ENCODE measurements at regions not wholly inside any gene's neighbourhood (a gene's known extent, or its start where the extent isn't known, plus 50 kb on each side); places are given as distances from the start of the nearest gene placed in this dataset.

DNA sequence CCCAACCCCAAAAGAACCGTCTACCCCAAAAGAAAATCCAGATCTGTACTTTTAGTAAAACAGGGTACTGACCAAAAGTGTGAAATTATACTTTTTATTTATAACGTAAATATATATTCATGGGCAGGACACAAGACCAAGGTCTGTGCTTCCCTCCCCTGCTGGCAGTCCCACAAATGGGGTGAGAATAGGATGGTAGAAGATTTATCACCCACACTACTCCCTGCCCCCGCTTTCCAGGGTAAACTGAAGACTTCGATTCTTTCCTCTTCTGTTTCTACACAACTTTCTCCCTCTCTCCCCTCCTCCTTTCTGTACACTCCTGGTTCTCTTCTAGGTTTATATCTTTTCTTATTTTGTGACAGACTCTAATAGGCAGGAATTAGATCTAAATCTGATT is 79.7 kb downstream of the MDH1 start:
- no peak for DNase-seq
- Histone ChIP-seq H3K27me3 (no peaks in the 10 kb centered on the region), H3K27ac (no peak overlapping the region), H3K36me3 (no peaks in the 10 kb centered on the region), H3K9me3 (no peaks in the 10 kb centered on the region), H3K4me1 (no peaks in the 10 kb centered on the region), H3K4me3 (no peak overlapping the region)
- intact Hi-C loops (cut with DNase I; ENCODE audit: low total_unique reads), result no loop called here
- TF ChIP-seq POLR2A (IDR thresholded peaks at IDR 0.05), result no peak
- TF ChIP-seq, protein P1, sequence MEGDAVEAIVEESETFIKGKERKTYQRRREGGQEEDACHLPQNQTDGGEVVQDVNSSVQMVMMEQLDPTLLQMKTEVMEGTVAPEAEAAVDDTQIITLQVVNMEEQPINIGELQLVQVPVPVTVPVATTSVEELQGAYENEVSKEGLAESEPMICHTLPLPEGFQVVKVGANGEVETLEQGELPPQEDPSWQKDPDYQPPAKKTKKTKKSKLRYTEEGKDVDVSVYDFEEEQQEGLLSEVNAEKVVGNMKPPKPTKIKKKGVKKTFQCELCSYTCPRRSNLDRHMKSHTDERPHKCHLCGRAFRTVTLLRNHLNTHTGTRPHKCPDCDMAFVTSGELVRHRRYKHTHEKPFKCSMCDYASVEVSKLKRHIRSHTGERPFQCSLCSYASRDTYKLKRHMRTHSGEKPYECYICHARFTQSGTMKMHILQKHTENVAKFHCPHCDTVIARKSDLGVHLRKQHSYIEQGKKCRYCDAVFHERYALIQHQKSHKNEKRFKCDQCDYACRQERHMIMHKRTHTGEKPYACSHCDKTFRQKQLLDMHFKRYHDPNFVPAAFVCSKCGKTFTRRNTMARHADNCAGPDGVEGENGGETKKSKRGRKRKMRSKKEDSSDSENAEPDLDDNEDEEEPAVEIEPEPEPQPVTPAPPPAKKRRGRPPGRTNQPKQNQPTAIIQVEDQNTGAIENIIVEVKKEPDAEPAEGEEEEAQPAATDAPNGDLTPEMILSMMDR (IDR thresholded peaks at IDR 0.05), result no peak

DNA sequence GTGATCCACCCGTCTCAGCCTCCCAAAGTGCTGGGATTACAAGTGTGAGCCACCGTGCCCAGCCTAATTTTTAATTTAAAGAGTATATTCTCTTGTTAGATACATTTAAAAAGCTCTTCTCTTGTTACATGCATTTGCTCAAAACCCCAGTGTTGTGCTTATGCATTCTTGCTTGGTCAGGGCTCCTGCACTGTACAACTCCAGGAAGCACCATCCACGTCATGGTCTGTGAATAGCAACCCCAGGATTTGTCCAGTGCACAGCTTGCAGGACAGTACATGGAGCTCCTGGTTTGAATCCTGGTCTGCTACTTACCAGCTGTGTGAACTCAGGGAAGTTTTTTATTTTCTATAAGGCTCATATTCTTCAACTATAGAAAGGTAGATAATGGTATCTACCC is 80.8 kb downstream of the MDH1 start:
- Histone ChIP-seq H3K4me3 (no peak overlapping the region), H3K36me3 (no peaks in the 10 kb centered on the region), H3K4me1 (no peaks in the 10 kb centered on the region), H3K9me3 (no peaks in the 10 kb centered on the region), H3K27ac (no peak overlapping the region), H3K27me3 (no peaks in the 10 kb centered on the region)
- TF ChIP-seq POLR2A (IDR thresholded peaks at IDR 0.05), result no peak
- TF ChIP-seq, protein P1 (IDR thresholded peaks at IDR 0.05), result no peak
- intact Hi-C loops (cut with DNase I; ENCODE audit: low total_unique reads), result no loop called here
- DNase-seq, result no peak

- no peaks in the 10 kb centered on the region for H3K4me1 ChIP-seq
- intact Hi-C loops (cut with DNase I; ENCODE audit: low total_unique reads), result no loop called here
- H3K4me3 ChIP-seq, result no peak overlapping the region
- no peaks in the 10 kb centered on the region for H3K36me3 ChIP-seq
- no peak overlapping the region for H3K27ac ChIP-seq
- H3K9me3 ChIP-seq, result no peaks in the 10 kb centered on the region
- no peak for DNase-seq
- TF ChIP-seq, protein P1 (IDR thresholded peaks at IDR 0.05), result no peak
- TF ChIP-seq POLR2A (IDR thresholded peaks at IDR 0.05), result no peak
- H3K27me3 ChIP-seq, result no peaks in the 10 kb centered on the region
Observed at GRCh38 chr2:63673865-63674533, 85.2 kb downstream of the MDH1 start.

GRCh38 chr2:63675026-63675425 is 86.3 kb downstream of the MDH1 start:
- Histone ChIP-seq H3K9me3 (no peaks in the 10 kb centered on the region), H3K27me3 (no peaks in the 10 kb centered on the region), H3K27ac (no peak overlapping the region), H3K4me1 (no peaks in the 10 kb centered on the region), H3K4me3 (no peak overlapping the region), H3K36me3 (no peaks in the 10 kb centered on the region)
- TF ChIP-seq, protein P1 (IDR thresholded peaks at IDR 0.05), result no peak
- TF ChIP-seq POLR2A (IDR thresholded peaks at IDR 0.05), result no peak
- DNase-seq, result no peak
- intact Hi-C loops (cut with DNase I; ENCODE audit: low total_unique reads), result no loop called here

DNA sequence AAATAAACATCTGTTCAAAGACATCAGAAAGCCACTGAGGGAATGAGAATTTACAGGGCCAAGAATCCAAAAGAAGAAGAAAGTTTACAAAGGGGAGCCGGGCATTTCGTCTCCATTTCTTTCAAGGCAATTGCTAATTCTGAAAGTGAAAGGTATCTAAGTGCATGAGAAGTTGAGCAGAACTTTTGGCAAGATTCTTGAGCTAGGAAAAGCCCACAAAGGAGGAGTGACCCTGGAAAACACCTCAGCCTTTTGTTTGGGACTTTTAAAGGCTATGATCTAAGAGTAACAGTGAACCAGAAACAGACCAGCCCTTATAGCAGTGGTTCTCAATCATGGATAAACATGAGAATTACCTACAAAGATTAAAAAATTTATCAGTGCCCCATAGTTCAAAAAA is 87.4 kb downstream of the MDH1 start:
- no peak overlapping the region for H3K4me3 ChIP-seq
- no peaks in the 10 kb centered on the region for H3K9me3 ChIP-seq
- no peak for DNase-seq
- no peak for TF ChIP-seq POLR2A (IDR thresholded peaks at IDR 0.05)
- TF ChIP-seq, protein P1 (IDR thresholded peaks at IDR 0.05), result no peak
- no peaks in the 10 kb centered on the region for H3K4me1 ChIP-seq
- no peaks in the 10 kb centered on the region for H3K36me3 ChIP-seq
- no peak overlapping the region for H3K27ac ChIP-seq
- intact Hi-C loops (cut with DNase I; ENCODE audit: low total_unique reads), result no loop called here
- no peaks in the 10 kb centered on the region for H3K27me3 ChIP-seq

Data from uterus (tissue), 3 donors.